ENCODE measurements at regions not wholly inside any gene's neighbourhood (a gene's known extent, or its start where the extent isn't known, plus 50 kb on each side); places are given as distances from the start of the nearest gene placed in this dataset.

DNA sequence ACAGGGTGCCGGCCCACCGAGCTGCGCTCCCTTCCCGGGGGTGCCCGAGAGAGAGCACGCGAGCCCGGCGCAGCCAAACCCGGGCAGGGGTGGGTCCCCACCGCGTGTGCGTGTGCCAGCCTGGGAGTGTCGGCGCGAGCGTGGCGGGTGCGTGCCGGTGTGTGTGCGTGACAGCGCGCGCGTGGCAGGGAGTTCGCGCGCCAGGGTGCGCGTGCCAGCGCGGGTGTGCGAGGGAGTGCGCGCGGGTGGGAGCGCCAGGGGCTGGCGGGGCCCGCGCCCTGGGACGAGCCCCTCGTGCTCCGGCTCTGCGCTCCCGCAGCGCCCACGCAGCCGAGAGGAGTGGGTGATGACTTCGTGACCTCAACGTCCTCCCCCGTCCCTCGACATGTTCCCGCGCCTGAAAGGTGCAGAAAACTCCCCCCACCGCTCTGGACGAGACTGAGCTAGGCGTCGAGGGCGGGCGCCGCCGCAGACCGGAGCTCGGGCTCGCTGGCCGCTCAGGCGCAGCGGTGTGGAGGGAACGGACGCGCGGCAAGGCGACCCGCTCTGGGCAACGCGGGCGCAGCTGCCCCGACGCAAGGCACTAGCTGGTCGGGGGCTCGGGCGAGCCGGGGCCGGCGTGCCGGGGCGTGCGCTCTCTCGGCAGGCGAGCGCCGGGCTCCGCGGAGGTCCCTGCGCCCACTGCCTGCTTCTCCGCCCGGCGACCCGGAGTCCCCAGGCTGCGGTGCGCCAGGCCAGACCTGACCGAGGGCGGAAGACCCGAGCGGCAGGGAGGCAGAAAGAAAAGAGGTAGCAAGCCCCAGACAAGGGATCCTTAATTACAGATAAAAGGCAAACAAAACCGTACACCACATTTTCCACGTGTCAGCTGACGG, 582.8 kb downstream of the ZEB2 start:
- Histone ChIP-seq H3K79me2 (ENCODE audit: low read length) (no peaks in the 10 kb centered on the region), H3K9ac (ENCODE audit: low read length) (peak overlapping the region; percentile 72), H3K9me3 (ENCODE audit: low read length) (no peaks in the 10 kb centered on the region), H3K4me2 (ENCODE audit: low read depth, low read length, poor library complexity, severe bottlenecking) (peak overlapping the region; percentile 90), H2AFZ (ENCODE audit: low read length) (peak overlapping the region; percentile 93), H3K9me2 (replicated peaks; ENCODE audit: insufficient read depth, low read length) (no peaks in the 10 kb centered on the region), H3K27me3 (ENCODE audit: low read length) (no peaks in the 10 kb centered on the region), H3K36me3 (ENCODE audit: insufficient read depth, low read length) (no peaks in the 10 kb centered on the region), H3K4me1 (ENCODE audit: low read length) (peaks cover 18% of the 10 kb centered on the region), H3K4me3 (ENCODE audit: low read length) (peak overlapping the region; percentile 76), H3K27ac (ENCODE audit: low read length) (no peak overlapping the region), H4K20me1 (ENCODE audit: insufficient read depth, low read depth, low read length) (no peaks in the 10 kb centered on the region)
- DNase-seq = peak; percentile 69

DNA sequence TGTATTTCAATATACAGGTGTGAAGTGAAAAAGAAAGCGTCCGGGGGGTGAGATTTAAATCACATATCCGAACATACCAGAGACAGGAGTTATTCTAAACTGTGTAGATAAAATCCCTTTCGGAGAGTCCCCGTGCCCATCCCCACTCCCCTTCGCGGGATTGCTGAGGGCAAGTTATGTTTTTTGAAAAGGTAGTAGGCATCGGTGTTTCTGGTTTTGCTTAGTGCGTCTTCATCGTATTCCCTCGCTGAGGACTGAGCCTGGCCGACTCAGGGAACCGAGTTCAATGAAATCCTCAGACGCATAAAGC, 583.4 kb downstream of the ZEB2 start:
- Histone ChIP-seq H4K20me1 (ENCODE audit: insufficient read depth, low read depth, low read length) (no peaks in the 10 kb centered on the region), H3K9me2 (replicated peaks; ENCODE audit: insufficient read depth, low read length) (no peaks in the 10 kb centered on the region), H3K79me2 (ENCODE audit: low read length) (no peaks in the 10 kb centered on the region), H2AFZ (ENCODE audit: low read length) (peak overlapping the region; percentile 93; the same call in 1 of the 2 replicates), H3K4me3 (ENCODE audit: low read length) (peak overlapping the region; percentile 76), H3K4me2 (ENCODE audit: low read depth, low read length, poor library complexity, severe bottlenecking) (peak overlapping the region; percentile 90), H3K27ac (ENCODE audit: low read length) (no peak overlapping the region), H3K27me3 (ENCODE audit: low read length) (no peaks in the 10 kb centered on the region), H3K9ac (ENCODE audit: low read length) (peak overlapping the region; percentile 72), H3K36me3 (ENCODE audit: insufficient read depth, low read length) (no peaks in the 10 kb centered on the region), H3K9me3 (ENCODE audit: low read length) (no peaks in the 10 kb centered on the region), H3K4me1 (ENCODE audit: low read length) (peaks cover 18% of the 10 kb centered on the region)
- no peak for DNase-seq

- H3K9ac ChIP-seq (ENCODE audit: low read length) = no peak overlapping the region
- no peaks in the 10 kb centered on the region for H3K27me3 ChIP-seq (ENCODE audit: low read length)
- no peak overlapping the region for H3K27ac ChIP-seq (ENCODE audit: low read length)
- H3K36me3 ChIP-seq (ENCODE audit: insufficient read depth, low read length) = no peaks in the 10 kb centered on the region
- H4K20me1 ChIP-seq (ENCODE audit: insufficient read depth, low read depth, low read length) = no peaks in the 10 kb centered on the region
- no peak overlapping the region for H3K4me3 ChIP-seq (ENCODE audit: low read length)
- H2AFZ ChIP-seq (ENCODE audit: low read length) = no peak overlapping the region
- H3K9me3 ChIP-seq (ENCODE audit: low read length) = no peaks in the 10 kb centered on the region
- no peaks in the 10 kb centered on the region for H3K9me2 ChIP-seq (replicated peaks; ENCODE audit: insufficient read depth, low read length)
- H3K79me2 ChIP-seq (ENCODE audit: low read length) = no peaks in the 10 kb centered on the region
- no peak for DNase-seq
- peaks cover 18% of the 10 kb centered on the region for H3K4me1 ChIP-seq (ENCODE audit: low read length)
- H3K4me2 ChIP-seq (ENCODE audit: low read depth, low read length, poor library complexity, severe bottlenecking) = no peak overlapping the region
Measured at GRCh38 chr2:143935482-143935752, 584.5 kb downstream of the ZEB2 start.

DNA sequence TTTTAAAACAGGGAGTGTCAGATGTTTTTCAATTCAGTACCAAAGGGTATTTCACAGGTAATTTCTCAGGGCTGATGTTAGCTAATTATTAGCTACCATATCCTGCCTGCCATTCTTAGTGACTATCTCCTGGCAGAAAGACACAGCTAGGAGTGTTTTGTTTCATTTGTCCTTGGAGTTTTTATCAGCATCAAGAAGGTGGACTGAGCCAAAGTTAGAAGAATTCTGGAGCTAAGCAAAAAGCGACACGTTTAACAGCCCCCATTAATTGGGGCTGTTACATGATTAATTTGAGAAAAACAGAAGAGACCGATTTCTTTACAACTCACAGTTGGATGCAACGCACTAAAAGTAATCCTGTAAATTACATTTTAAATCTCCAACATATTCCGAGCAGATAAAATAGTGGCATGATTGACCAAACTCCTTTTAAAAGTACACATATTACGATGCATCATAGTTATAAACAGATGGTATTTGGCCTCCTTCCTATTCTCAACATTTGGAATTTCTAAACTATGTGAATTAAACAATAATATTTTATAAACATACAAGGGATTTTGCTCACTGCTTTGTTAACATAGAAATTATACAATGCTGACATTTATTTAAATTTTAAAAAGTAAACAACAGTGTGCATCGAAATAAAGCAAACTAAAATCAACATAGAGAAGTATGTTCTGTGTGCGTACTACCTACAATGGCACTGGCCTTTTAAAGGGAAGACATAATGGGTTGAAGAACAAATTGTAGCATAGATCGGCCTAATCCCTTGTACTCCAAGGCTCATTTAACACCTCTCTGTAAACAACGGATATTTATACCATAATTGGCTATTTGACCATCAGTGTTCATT, 585.1 kb downstream of the ZEB2 start:
- Histone ChIP-seq H3K9me2 (replicated peaks; ENCODE audit: insufficient read depth, low read length) (no peaks in the 10 kb centered on the region), H3K27me3 (ENCODE audit: low read length) (no peaks in the 10 kb centered on the region), H2AFZ (ENCODE audit: low read length) (no peak overlapping the region), H3K4me3 (ENCODE audit: low read length) (no peak overlapping the region), H3K79me2 (ENCODE audit: low read length) (no peaks in the 10 kb centered on the region), H3K4me1 (ENCODE audit: low read length) (peaks cover 18% of the 10 kb centered on the region), H4K20me1 (ENCODE audit: insufficient read depth, low read depth, low read length) (no peaks in the 10 kb centered on the region), H3K4me2 (ENCODE audit: low read depth, low read length, poor library complexity, severe bottlenecking) (no peak overlapping the region), H3K9ac (ENCODE audit: low read length) (no peak overlapping the region), H3K36me3 (ENCODE audit: insufficient read depth, low read length) (no peaks in the 10 kb centered on the region), H3K27ac (ENCODE audit: low read length) (no peak overlapping the region), H3K9me3 (ENCODE audit: low read length) (no peaks in the 10 kb centered on the region)
- DNase-seq = no peak

GRCh38 chr2:143933946-143934569, 585.9 kb downstream of the ZEB2 start:
- no peaks in the 10 kb centered on the region for H3K9me2 ChIP-seq (replicated peaks; ENCODE audit: insufficient read depth, low read length)
- H4K20me1 ChIP-seq (ENCODE audit: insufficient read depth, low read depth, low read length) = no peaks in the 10 kb centered on the region
- H3K36me3 ChIP-seq (ENCODE audit: insufficient read depth, low read length) = no peaks in the 10 kb centered on the region
- H3K9me3 ChIP-seq (ENCODE audit: low read length) = no peaks in the 10 kb centered on the region
- H3K9ac ChIP-seq (ENCODE audit: low read length) = no peak overlapping the region
- H3K27me3 ChIP-seq (ENCODE audit: low read length) = no peaks in the 10 kb centered on the region
- DNase-seq = no peak
- no peak overlapping the region for H3K4me2 ChIP-seq (ENCODE audit: low read depth, low read length, poor library complexity, severe bottlenecking)
- H3K27ac ChIP-seq (ENCODE audit: low read length) = no peak overlapping the region
- no peak overlapping the region for H3K4me3 ChIP-seq (ENCODE audit: low read length)
- H3K79me2 ChIP-seq (ENCODE audit: low read length) = no peaks in the 10 kb centered on the region
- peaks cover 18% of the 10 kb centered on the region for H3K4me1 ChIP-seq (ENCODE audit: low read length)
- H2AFZ ChIP-seq (ENCODE audit: low read length) = no peak overlapping the region

GRCh38 chr2:143930891-143931290, 589.0 kb downstream of the ZEB2 start:
- H2AFZ ChIP-seq (ENCODE audit: low read length) = no peak overlapping the region
- no peaks in the 10 kb centered on the region for H4K20me1 ChIP-seq (ENCODE audit: insufficient read depth, low read depth, low read length)

DNA sequence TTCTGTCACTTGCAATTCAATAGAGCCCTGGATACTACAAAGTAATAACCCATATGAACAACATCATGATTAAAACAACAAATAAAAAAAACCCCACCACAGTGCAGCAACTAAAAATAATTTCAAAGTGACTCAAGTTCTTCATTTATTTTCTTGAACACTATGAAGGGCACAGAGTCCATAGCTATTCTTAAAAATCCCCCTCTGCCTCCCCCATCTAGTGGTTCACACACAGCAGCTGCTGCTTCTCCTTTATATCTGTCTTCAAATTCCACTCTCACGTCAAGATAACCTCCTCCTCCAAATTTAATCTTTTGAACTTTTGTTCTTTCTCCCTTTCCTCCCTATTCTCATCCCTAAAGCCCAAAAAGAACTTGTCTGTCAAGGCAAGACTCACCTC, 591.3 kb downstream of the ZEB2 start:
- no peaks in the 10 kb centered on the region for H3K79me2 ChIP-seq (ENCODE audit: low read length)
- H3K27ac ChIP-seq (ENCODE audit: low read length) = no peak overlapping the region
- H4K20me1 ChIP-seq (ENCODE audit: insufficient read depth, low read depth, low read length) = no peaks in the 10 kb centered on the region
- no peaks in the 10 kb centered on the region for H3K4me1 ChIP-seq (ENCODE audit: low read length)
- no peak overlapping the region for H3K4me3 ChIP-seq (ENCODE audit: low read length)
- H2AFZ ChIP-seq (ENCODE audit: low read length) = no peak overlapping the region
- no peak for DNase-seq
- H3K9me2 ChIP-seq (replicated peaks; ENCODE audit: insufficient read depth, low read length) = no peaks in the 10 kb centered on the region
- H3K4me2 ChIP-seq (ENCODE audit: low read depth, low read length, poor library complexity, severe bottlenecking) = no peak overlapping the region
- no peaks in the 10 kb centered on the region for H3K36me3 ChIP-seq (ENCODE audit: insufficient read depth, low read length)
- H3K27me3 ChIP-seq (ENCODE audit: low read length) = no peaks in the 10 kb centered on the region
- H3K9ac ChIP-seq (ENCODE audit: low read length) = no peak overlapping the region
- no peaks in the 10 kb centered on the region for H3K9me3 ChIP-seq (ENCODE audit: low read length)

More at GRCh38 chr2:143930891-143931290, 589.0 kb downstream of the ZEB2 start:
- Histone ChIP-seq H3K27ac (ENCODE audit: low read length) (no peak overlapping the region), H3K4me2 (ENCODE audit: low read depth, low read length, poor library complexity, severe bottlenecking) (no peak overlapping the region), H3K4me3 (ENCODE audit: low read length) (no peak overlapping the region), H3K79me2 (ENCODE audit: low read length) (no peaks in the 10 kb centered on the region), H3K9ac (ENCODE audit: low read length) (no peak overlapping the region), H3K9me2 (replicated peaks; ENCODE audit: insufficient read depth, low read length) (no peaks in the 10 kb centered on the region), H3K4me1 (ENCODE audit: low read length) (no peaks in the 10 kb centered on the region), H3K36me3 (ENCODE audit: insufficient read depth, low read length) (no peaks in the 10 kb centered on the region), H3K9me3 (ENCODE audit: low read length) (no peaks in the 10 kb centered on the region), H3K27me3 (ENCODE audit: low read length) (no peaks in the 10 kb centered on the region)
- DNase-seq = no peak

GRCh38 chr2:143928184-143928583, 591.7 kb downstream of the ZEB2 start:
- Histone ChIP-seq H3K9me2 (replicated peaks; ENCODE audit: insufficient read depth, low read length) (no peaks in the 10 kb centered on the region), H3K4me1 (ENCODE audit: low read length) (no peaks in the 10 kb centered on the region), H3K9me3 (ENCODE audit: low read length) (no peaks in the 10 kb centered on the region), H3K4me2 (ENCODE audit: low read depth, low read length, poor library complexity, severe bottlenecking) (no peak overlapping the region), H3K27me3 (ENCODE audit: low read length) (no peaks in the 10 kb centered on the region), H3K27ac (ENCODE audit: low read length) (no peak overlapping the region), H3K4me3 (ENCODE audit: low read length) (no peak overlapping the region), H3K79me2 (ENCODE audit: low read length) (no peaks in the 10 kb centered on the region), H4K20me1 (ENCODE audit: insufficient read depth, low read depth, low read length) (no peaks in the 10 kb centered on the region), H3K36me3 (ENCODE audit: insufficient read depth, low read length) (no peaks in the 10 kb centered on the region), H3K9ac (ENCODE audit: low read length) (no peak overlapping the region), H2AFZ (ENCODE audit: low read length) (no peak overlapping the region)
- no peak for DNase-seq
